ENCODE measurements at regions not wholly inside any gene's neighbourhood (a gene's known extent, or its start where the extent isn't known, plus 50 kb on each side); places are given as distances from the start of the nearest gene placed in this dataset.

DNA sequence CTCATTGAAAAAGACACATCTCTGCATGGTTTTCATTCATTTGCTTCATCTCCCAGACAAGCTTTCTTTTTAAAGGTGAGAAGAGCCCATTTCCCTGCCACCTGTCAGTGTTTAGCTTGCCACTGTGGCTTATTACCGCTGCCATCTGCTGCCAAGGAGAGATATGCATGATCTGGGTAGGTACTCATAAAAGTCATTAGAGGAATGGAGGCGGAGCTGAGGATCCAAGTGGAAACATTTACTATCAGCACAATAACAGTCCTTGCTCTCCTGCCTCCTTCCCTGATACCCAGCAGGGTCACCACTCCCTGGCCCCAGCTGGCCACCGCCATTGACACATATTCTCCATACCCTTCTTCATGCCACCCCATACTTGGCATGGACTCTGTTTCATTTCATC lies 390.4 kb downstream of the TSN start:
- DNase-seq (no peak), ATAC-seq (ENCODE audit: insufficient read depth, low FRiP score) (no peak)
- Histone ChIP-seq H3K27me3 (ENCODE audit: control insufficient read depth in 3 of 3, insufficient read depth in 3 of 3, low read length in 2 of 3) (no peaks in the 10 kb centered on the region), H3K9ac (ENCODE audit: insufficient read depth in 1 of 2, low read length in 2 of 2) (no peak overlapping the region), H3K4me3 (no peak overlapping the region), H3K27ac (ENCODE audit: low read depth in 1 of 2, low read length in 1 of 2) (no peak overlapping the region), H3K4me1 (ENCODE audit: control insufficient read depth in 5 of 5, insufficient read depth in 5 of 5, low read length in 5 of 5) (no peaks in the 10 kb centered on the region), H3K36me3 (ENCODE audit: control insufficient read depth in 4 of 4, insufficient read depth in 4 of 4, low read length in 4 of 4) (no peaks in the 10 kb centered on the region), H3K9me3 (ENCODE audit: control insufficient read depth in 4 of 4, insufficient read depth in 3 of 4, low read length in 3 of 4) (no peaks in the 10 kb centered on the region)
- TF ChIP-seq CTCF (IDR thresholded peaks at IDR 0.05; ENCODE audit: control extremely low read depth, extremely low read depth): no peak
- 94% methylated on average over 3 of the region's 3 CpGs for WGBS, 2 donors

GRCh38 chr2:122148128-122148767 lies 392.8 kb downstream of the TSN start:
- Histone ChIP-seq H3K27ac (ENCODE audit: low read depth in 1 of 2, low read length in 1 of 2) (no peak overlapping the region), H3K4me1 (ENCODE audit: control insufficient read depth in 5 of 5, insufficient read depth in 5 of 5, low read length in 5 of 5) (no peaks in the 10 kb centered on the region), H3K27me3 (ENCODE audit: control insufficient read depth in 3 of 3, insufficient read depth in 3 of 3, low read length in 2 of 3) (no peaks in the 10 kb centered on the region), H3K9me3 (ENCODE audit: control insufficient read depth in 4 of 4, insufficient read depth in 3 of 4, low read length in 3 of 4) (no peaks in the 10 kb centered on the region), H3K4me3 (no peak overlapping the region), H3K9ac (ENCODE audit: insufficient read depth in 1 of 2, low read length in 2 of 2) (no peak overlapping the region), H3K36me3 (ENCODE audit: control insufficient read depth in 4 of 4, insufficient read depth in 4 of 4, low read length in 4 of 4) (no peaks in the 10 kb centered on the region)
- TF ChIP-seq CTCF (IDR thresholded peaks at IDR 0.05; ENCODE audit: control extremely low read depth, extremely low read depth): no peak
- no peak for ATAC-seq (ENCODE audit: insufficient read depth, low FRiP score)
- WGBS, 2 donors: 78 to 90% methylated on average over 4 of the region's 4 CpGs
- DNase-seq: no peak

- Histone ChIP-seq H3K9ac (ENCODE audit: insufficient read depth in 1 of 2, low read length in 2 of 2) (no peak overlapping the region), H3K4me3 (no peak overlapping the region), H3K36me3 (ENCODE audit: control insufficient read depth in 4 of 4, insufficient read depth in 4 of 4, low read length in 4 of 4) (no peaks in the 10 kb centered on the region), H3K27ac (ENCODE audit: low read depth in 1 of 2, low read length in 1 of 2) (no peak overlapping the region), H3K27me3 (ENCODE audit: control insufficient read depth in 3 of 3, insufficient read depth in 3 of 3, low read length in 2 of 3) (no peaks in the 10 kb centered on the region), H3K9me3 (ENCODE audit: control insufficient read depth in 4 of 4, insufficient read depth in 3 of 4, low read length in 3 of 4) (no peaks in the 10 kb centered on the region), H3K4me1 (ENCODE audit: control insufficient read depth in 5 of 5, insufficient read depth in 5 of 5, low read length in 5 of 5) (no peaks in the 10 kb centered on the region)
- no peak for TF ChIP-seq CTCF (IDR thresholded peaks at IDR 0.05; ENCODE audit: control extremely low read depth, extremely low read depth)
- DNase-seq (peak in 1 of 3 donors; percentile 21), ATAC-seq (ENCODE audit: insufficient read depth, low FRiP score) (no peak)
- 65 to 70% methylated on average over 7 of the region's 7 CpGs for whole genome bisulfite sequencing, 2 donors
These were observed 395.3 kb downstream of the TSN start for GRCh38 chr2:122150524-122151280.
